Transverse colon (tissue), 3 donors: ENCODE measurements at regions not wholly inside any gene's neighbourhood (a gene's known extent, or its start where the extent isn't known, plus 50 kb on each side); places are given as distances from the start of the nearest gene placed in this dataset.

ENCODE experiments used
- EP300 ChIP-seq: sonication (generic); formaldehyde crosslinking; IDR thresholded peaks from one replicate; pipeline ENCODE4 v1.6.1; 2017; ENCODE audit warnings: antibody characterized with exemption, low read depth
- TF ChIP-seq, protein P1 (sequence below), 5 experiments: fragments of 200-600 bp in 3 of 5; fragments of 450-650 bp in 2 of 5; sonication (generic) in 3 of 5; IDR thresholded peaks; 1 replicate in 2 of 5; 2 replicates in 3 of 5; pipeline ENCODE4 v1.5.1; 2016 to 2017; ENCODE audit warnings: antibody characterized with exemption in 5 of 5, inconsistent platforms in 3 of 5, mild to moderate bottlenecking in 2 of 5, moderate library complexity in 1 of 5

DNA sequence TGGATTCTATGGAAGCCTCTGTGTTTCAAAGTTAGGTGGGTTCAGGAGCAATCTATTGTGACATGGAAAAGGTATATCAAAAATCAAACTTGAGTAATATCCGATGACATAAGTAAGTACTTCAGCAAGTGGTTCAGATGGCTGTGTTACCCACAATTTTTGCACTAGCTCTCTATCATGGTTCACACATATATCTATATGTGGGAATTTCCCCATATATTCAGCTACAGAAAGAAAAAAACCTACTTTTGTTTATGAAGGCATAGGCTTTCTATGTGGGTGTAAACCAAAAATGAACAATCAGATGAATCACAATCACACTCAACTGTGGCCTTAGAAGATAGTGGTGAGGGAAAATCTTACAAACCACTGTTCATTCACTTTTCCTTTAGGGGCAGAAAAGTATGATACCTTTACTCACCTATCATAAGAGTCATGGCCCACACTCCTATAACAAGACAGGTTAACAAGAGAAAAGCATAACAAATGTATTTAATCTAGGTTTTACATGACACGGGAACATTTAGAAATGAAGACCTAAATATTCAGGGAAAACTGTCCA is 449.6 kb upstream of the HTR1E start:
- no peak for TF ChIP-seq EP300
- TF ChIP-seq, protein P1, sequence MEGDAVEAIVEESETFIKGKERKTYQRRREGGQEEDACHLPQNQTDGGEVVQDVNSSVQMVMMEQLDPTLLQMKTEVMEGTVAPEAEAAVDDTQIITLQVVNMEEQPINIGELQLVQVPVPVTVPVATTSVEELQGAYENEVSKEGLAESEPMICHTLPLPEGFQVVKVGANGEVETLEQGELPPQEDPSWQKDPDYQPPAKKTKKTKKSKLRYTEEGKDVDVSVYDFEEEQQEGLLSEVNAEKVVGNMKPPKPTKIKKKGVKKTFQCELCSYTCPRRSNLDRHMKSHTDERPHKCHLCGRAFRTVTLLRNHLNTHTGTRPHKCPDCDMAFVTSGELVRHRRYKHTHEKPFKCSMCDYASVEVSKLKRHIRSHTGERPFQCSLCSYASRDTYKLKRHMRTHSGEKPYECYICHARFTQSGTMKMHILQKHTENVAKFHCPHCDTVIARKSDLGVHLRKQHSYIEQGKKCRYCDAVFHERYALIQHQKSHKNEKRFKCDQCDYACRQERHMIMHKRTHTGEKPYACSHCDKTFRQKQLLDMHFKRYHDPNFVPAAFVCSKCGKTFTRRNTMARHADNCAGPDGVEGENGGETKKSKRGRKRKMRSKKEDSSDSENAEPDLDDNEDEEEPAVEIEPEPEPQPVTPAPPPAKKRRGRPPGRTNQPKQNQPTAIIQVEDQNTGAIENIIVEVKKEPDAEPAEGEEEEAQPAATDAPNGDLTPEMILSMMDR (IDR thresholded peaks at IDR 0.05): no peak
